ENCODE measurements at regions not wholly inside any gene's neighbourhood (a gene's known extent, or its start where the extent isn't known, plus 50 kb on each side); places are given as distances from the start of the nearest gene placed in this dataset.

- no peaks in the 10 kb centered on the region for H3K4me1 ChIP-seq (replicated peaks)
- intact Hi-C loops (cut with DNase I) = no loop called here
- TF ChIP-seq POLR2AphosphoS5 (IDR thresholded peaks at IDR 0.05) (no peak), CTCF (IDR thresholded peaks at IDR 0.05) (no peak), POLR2A (IDR thresholded peaks at IDR 0.05) (no peak)
- no peaks in the 10 kb centered on the region for H3K9me3 ChIP-seq
- 97% methylated on average over 1 of the region's 1 CpG for WGBS
- H3K27me3 ChIP-seq (replicated peaks; ENCODE audit: insufficient read depth) = no peaks in the 10 kb centered on the region
- H3K36me3 ChIP-seq = no peaks in the 10 kb centered on the region
- DNase-seq (ENCODE audit: low spot score) = no peak
- H3K4me3 ChIP-seq = no peak overlapping the region
- no peak overlapping the region for H3K27ac ChIP-seq
Measured at GRCh38 chr4:23260511-23260910, 567.8 kb downstream of the GBA3 start.

- no peak for DNase-seq (ENCODE audit: low spot score)
- no peaks in the 10 kb centered on the region for H3K9me3 ChIP-seq
- H3K36me3 ChIP-seq = no peaks in the 10 kb centered on the region
- no peak overlapping the region for H3K4me3 ChIP-seq
- intact Hi-C loops (cut with DNase I) = no loop called here
- no peaks in the 10 kb centered on the region for H3K4me1 ChIP-seq (replicated peaks)
- no peaks in the 10 kb centered on the region for H3K27me3 ChIP-seq (replicated peaks; ENCODE audit: insufficient read depth)
- 40% methylated on average over 3 of the region's 3 CpGs for WGBS
- TF ChIP-seq CTCF (IDR thresholded peaks at IDR 0.05) (no peak), POLR2A (IDR thresholded peaks at IDR 0.05) (no peak), POLR2AphosphoS5 (IDR thresholded peaks at IDR 0.05) (no peak)
- no peak overlapping the region for H3K27ac ChIP-seq
Measured at GRCh38 chr4:23245203-23245832, 552.6 kb downstream of the GBA3 start.

GRCh38 chr4:23242962-23243361 is 550.2 kb downstream of the GBA3 start:
- TF ChIP-seq CTCF (IDR thresholded peaks at IDR 0.05) (no peak), POLR2AphosphoS5 (IDR thresholded peaks at IDR 0.05) (no peak), POLR2A (IDR thresholded peaks at IDR 0.05) (no peak)
- H3K36me3 ChIP-seq = no peaks in the 10 kb centered on the region
- no peak for DNase-seq (ENCODE audit: low spot score)
- no peaks in the 10 kb centered on the region for H3K27me3 ChIP-seq (replicated peaks; ENCODE audit: insufficient read depth)
- H3K27ac ChIP-seq = no peak overlapping the region
- H3K9me3 ChIP-seq = no peaks in the 10 kb centered on the region
- 70% methylated on average over 2 of the region's 2 CpGs for WGBS
- no peaks in the 10 kb centered on the region for H3K4me1 ChIP-seq (replicated peaks)
- no peak overlapping the region for H3K4me3 ChIP-seq
- intact Hi-C loops (cut with DNase I) = no loop called here

GRCh38 chr4:23241408-23241807 is 548.7 kb downstream of the GBA3 start:
- no peak overlapping the region for H3K27ac ChIP-seq
- WGBS = 88% methylated on average over 5 of the region's 5 CpGs
- TF ChIP-seq POLR2A (IDR thresholded peaks at IDR 0.05) (no peak), POLR2AphosphoS5 (IDR thresholded peaks at IDR 0.05) (no peak), CTCF (IDR thresholded peaks at IDR 0.05) (no peak)

GRCh38 chr4:23238848-23239247 is 546.1 kb downstream of the GBA3 start:
- no peaks in the 10 kb centered on the region for H3K36me3 ChIP-seq
- no peak overlapping the region for H3K4me3 ChIP-seq
- H3K27me3 ChIP-seq (replicated peaks; ENCODE audit: insufficient read depth) = no peaks in the 10 kb centered on the region
- no peaks in the 10 kb centered on the region for H3K4me1 ChIP-seq (replicated peaks)
- intact Hi-C loops (cut with DNase I) = no loop called here
- 50% methylated on average over 2 of the region's 2 CpGs for WGBS
- TF ChIP-seq POLR2AphosphoS5 (IDR thresholded peaks at IDR 0.05) (no peak), CTCF (IDR thresholded peaks at IDR 0.05) (no peak), POLR2A (IDR thresholded peaks at IDR 0.05) (no peak)
- no peak for DNase-seq (ENCODE audit: low spot score)
- H3K27ac ChIP-seq = no peak overlapping the region
- no peaks in the 10 kb centered on the region for H3K9me3 ChIP-seq

More at GRCh38 chr4:23241408-23241807, 548.7 kb downstream of the GBA3 start:
- intact Hi-C loops (cut with DNase I) = no loop called here
- no peak for DNase-seq (ENCODE audit: low spot score)
- no peaks in the 10 kb centered on the region for H3K4me1 ChIP-seq (replicated peaks)
- H3K27me3 ChIP-seq (replicated peaks; ENCODE audit: insufficient read depth) = no peaks in the 10 kb centered on the region
- no peaks in the 10 kb centered on the region for H3K9me3 ChIP-seq
- no peaks in the 10 kb centered on the region for H3K36me3 ChIP-seq
- H3K4me3 ChIP-seq = no peak overlapping the region

All from prostate gland (tissue), 2 donors.